GM12892 (cell line): ENCODE measurements at regions not wholly inside any gene's neighbourhood (a gene's known extent, or its start where the extent isn't known, plus 50 kb on each side); places are given as distances from the start of the nearest gene placed in this dataset.

Experiments
- POLR2A ChIP-seq: IDR thresholded peaks from 2 replicates; pipeline ENCODE4 v1.6.1; 2011; ENCODE audit warnings: low read depth, low read length, control low read depth
- TAF1 ChIP-seq: IDR thresholded peaks from 2 replicates; pipeline ENCODE4 v1.6.1; 2011; ENCODE audit warnings: low read depth, mild to moderate bottlenecking, control low read depth, low read length, borderline replicate concordance

GRCh38 chr13:62019858-62020257, 604.2 kb upstream of the PCDH20 start:
- TF ChIP-seq TAF1 (no peak), POLR2A (no peak)
